Central memory CD8-positive, alpha-beta T cell (primary cell): ENCODE measurements at regions not wholly inside any gene's neighbourhood (a gene's known extent, or its start where the extent isn't known, plus 50 kb on each side); places are given as distances from the start of the nearest gene placed in this dataset.
"Not testable (repeated sequence)": the region's sequence is repeated elsewhere in the genome, so short reads cannot be mapped to it uniquely, and the experiment has no call there.

Experiments
- ATAC-seq: fragments of 150-1000 bp; cut with Tn5 transposase; replicated peaks from 2 replicates; pipeline ENCODE4 v1.10.0; 2022; ENCODE audit warnings: mild to moderate bottlenecking, moderate FRiP score, moderate number of reproducible peaks; ENCODE audit not compliant: poor library complexity, severe bottlenecking; ENCODE audit errors: extremely low read depth
- DNase-seq, 2 donors: peaks; one replicate each; pipeline ENCODE4 v3.0.0; 2021; ENCODE audit warnings: low spot score in 2 of 2
- H3K27ac Mint-ChIP-seq: one replicate; pipeline ENCODE4 v1.8.0; 2022; ENCODE audit warnings: low read depth, mild to moderate bottlenecking, moderate library complexity, mixed read lengths
- H3K27me3 Mint-ChIP-seq: one replicate; pipeline ENCODE4 v1.8.0; 2022; ENCODE audit warnings: mixed read lengths
- H3K36me3 Mint-ChIP-seq: one replicate; pipeline ENCODE4 v1.8.0; 2022; ENCODE audit warnings: mild to moderate bottlenecking, moderate library complexity, mixed read lengths; ENCODE audit not compliant: insufficient read depth
- H3K4me1 Mint-ChIP-seq: one replicate; pipeline ENCODE4 v1.8.0; 2022; ENCODE audit warnings: mixed read lengths
- H3K4me3 Mint-ChIP-seq: one replicate; pipeline ENCODE4 v1.8.0; 2022; ENCODE audit warnings: mild to moderate bottlenecking, moderate library complexity, mixed read lengths
- H3K9me3 Mint-ChIP-seq: one replicate; pipeline ENCODE4 v1.8.0; 2022; ENCODE audit warnings: mixed read lengths

GRCh38 chr21:19458295-19458694, 1054.7 kb upstream of the TMPRSS15 start:
- H3K27me3 Mint-ChIP-seq, result no peaks in the 10 kb centered on the region
- H3K9me3 Mint-ChIP-seq, result peaks cover 20% of the 10 kb centered on the region
- DNase-seq, result no peak
- no peak overlapping the region for H3K27ac Mint-ChIP-seq
- H3K4me3 Mint-ChIP-seq, result no peak overlapping the region
- no peaks in the 10 kb centered on the region for H3K36me3 Mint-ChIP-seq
- no peak for ATAC-seq
- no peaks in the 10 kb centered on the region for H3K4me1 Mint-ChIP-seq

GRCh38 chr21:19461481-19462205, 1058.1 kb upstream of the TMPRSS15 start:
- peaks cover 14% of the 10 kb centered on the region for H3K9me3 Mint-ChIP-seq
- H3K27me3 Mint-ChIP-seq, result no peaks in the 10 kb centered on the region
- DNase-seq, result no peak
- H3K36me3 Mint-ChIP-seq, result no peaks in the 10 kb centered on the region
- H3K27ac Mint-ChIP-seq, result no peak overlapping the region
- no peak overlapping the region for H3K4me3 Mint-ChIP-seq
- H3K4me1 Mint-ChIP-seq, result no peaks in the 10 kb centered on the region
- ATAC-seq, result no peak

GRCh38 chr21:19463966-19464365, 1060.4 kb upstream of the TMPRSS15 start:
- H3K4me1 Mint-ChIP-seq, result no peaks in the 10 kb centered on the region
- DNase-seq, result no peak
- ATAC-seq, result no peak

GRCh38 chr21:19468991-19469715, 1065.6 kb upstream of the TMPRSS15 start:
- no peaks in the 10 kb centered on the region for H3K36me3 Mint-ChIP-seq
- no peaks in the 10 kb centered on the region for H3K4me1 Mint-ChIP-seq
- DNase-seq (no peak), ATAC-seq (no peak)
- H3K4me3 Mint-ChIP-seq, result no peak overlapping the region
- H3K27me3 Mint-ChIP-seq, result no peaks in the 10 kb centered on the region
- H3K9me3 Mint-ChIP-seq, result peaks cover 5% of the 10 kb centered on the region
- H3K27ac Mint-ChIP-seq, result no peak overlapping the region

More at GRCh38 chr21:19463966-19464365, 1060.4 kb upstream of the TMPRSS15 start:
- Mint-ChIP-seq H3K27ac (no peak overlapping the region), H3K36me3 (no peaks in the 10 kb centered on the region), H3K27me3 (no peaks in the 10 kb centered on the region), H3K9me3 (peaks cover 6% of the 10 kb centered on the region), H3K4me3 (no peak overlapping the region)

- Mint-ChIP-seq H3K9me3 (peaks cover 25% of the 10 kb centered on the region), H3K27ac (no peak overlapping the region), H3K4me3 (no peak overlapping the region), H3K4me1 (no peaks in the 10 kb centered on the region), H3K27me3 (no peaks in the 10 kb centered on the region), H3K36me3 (no peaks in the 10 kb centered on the region)
- no peak for ATAC-seq
- no peak for DNase-seq
These were observed 1071.9 kb upstream of the TMPRSS15 start for GRCh38 chr21:19475525-19475924.

GRCh38 chr21:19489930-19490329, 1086.3 kb upstream of the TMPRSS15 start:
- Mint-ChIP-seq H3K4me3 (no peak overlapping the region), H3K9me3 (peaks cover 6% of the 10 kb centered on the region), H3K27ac (no peak overlapping the region), H3K4me1 (no peaks in the 10 kb centered on the region), H3K36me3 (no peaks in the 10 kb centered on the region), H3K27me3 (no peaks in the 10 kb centered on the region)
- no peak for DNase-seq
- no peak for ATAC-seq

GRCh38 chr21:19490481-19490880, 1086.9 kb upstream of the TMPRSS15 start:
- no peaks in the 10 kb centered on the region for H3K36me3 Mint-ChIP-seq
- DNase-seq (no peak), ATAC-seq (no peak)
- no peak overlapping the region for H3K4me3 Mint-ChIP-seq
- no peaks in the 10 kb centered on the region for H3K27me3 Mint-ChIP-seq
- H3K27ac Mint-ChIP-seq, result no peak overlapping the region
- peaks cover 6% of the 10 kb centered on the region for H3K9me3 Mint-ChIP-seq
- H3K4me1 Mint-ChIP-seq, result no peaks in the 10 kb centered on the region

- H3K27ac Mint-ChIP-seq, DNase-seq, ATAC-seq, H3K9me3 Mint-ChIP-seq, H3K4me3 Mint-ChIP-seq, H3K36me3 Mint-ChIP-seq, H3K27me3 Mint-ChIP-seq, H3K4me1 Mint-ChIP-seq: not testable (repeated sequence)
These were observed 1090.1 kb upstream of the TMPRSS15 start for GRCh38 chr21:19493437-19494241.

- H3K4me3 Mint-ChIP-seq, result no peak overlapping the region
- DNase-seq (no peak), ATAC-seq (no peak)
- H3K4me1 Mint-ChIP-seq, result no peaks in the 10 kb centered on the region
- H3K9me3 Mint-ChIP-seq, result peaks cover 28% of the 10 kb centered on the region
- no peaks in the 10 kb centered on the region for H3K36me3 Mint-ChIP-seq
- H3K27ac Mint-ChIP-seq, result no peak overlapping the region
- no peaks in the 10 kb centered on the region for H3K27me3 Mint-ChIP-seq
These were observed 1097.5 kb upstream of the TMPRSS15 start for GRCh38 chr21:19501115-19501514.

GRCh38 chr21:19507682-19508260, 1104.2 kb upstream of the TMPRSS15 start:
- ATAC-seq (no peak), DNase-seq (no peak)
- Mint-ChIP-seq H3K4me1 (no peaks in the 10 kb centered on the region), H3K27me3 (no peaks in the 10 kb centered on the region), H3K4me3 (no peak overlapping the region), H3K27ac (no peak overlapping the region), H3K9me3 (peaks cover 46% of the 10 kb centered on the region), H3K36me3 (no peaks in the 10 kb centered on the region)

GRCh38 chr21:19508442-19508841, 1104.9 kb upstream of the TMPRSS15 start:
- DNase-seq (no peak), ATAC-seq (no peak)
- Mint-ChIP-seq H3K27me3 (no peaks in the 10 kb centered on the region), H3K9me3 (peaks cover 46% of the 10 kb centered on the region), H3K4me3 (no peak overlapping the region), H3K4me1 (no peaks in the 10 kb centered on the region), H3K36me3 (no peaks in the 10 kb centered on the region), H3K27ac (no peak overlapping the region)

GRCh38 chr21:19508844-19509243, 1105.3 kb upstream of the TMPRSS15 start:
- peaks cover 46% of the 10 kb centered on the region for H3K9me3 Mint-ChIP-seq
- H3K27me3 Mint-ChIP-seq, result no peaks in the 10 kb centered on the region
- H3K36me3 Mint-ChIP-seq, result no peaks in the 10 kb centered on the region
- DNase-seq, result no peak
- H3K4me1 Mint-ChIP-seq, result no peaks in the 10 kb centered on the region
- ATAC-seq, result no peak
- H3K27ac Mint-ChIP-seq, result no peak overlapping the region
- no peak overlapping the region for H3K4me3 Mint-ChIP-seq
